ENCODE measurements at regions not wholly inside any gene's neighbourhood (a gene's known extent, or its start where the extent isn't known, plus 50 kb on each side); places are given as distances from the start of the nearest gene placed in this dataset.
"Not testable (repeated sequence)": the region's sequence is repeated elsewhere in the genome, so short reads cannot be mapped to it uniquely, and the experiment has no call there.

DNA sequence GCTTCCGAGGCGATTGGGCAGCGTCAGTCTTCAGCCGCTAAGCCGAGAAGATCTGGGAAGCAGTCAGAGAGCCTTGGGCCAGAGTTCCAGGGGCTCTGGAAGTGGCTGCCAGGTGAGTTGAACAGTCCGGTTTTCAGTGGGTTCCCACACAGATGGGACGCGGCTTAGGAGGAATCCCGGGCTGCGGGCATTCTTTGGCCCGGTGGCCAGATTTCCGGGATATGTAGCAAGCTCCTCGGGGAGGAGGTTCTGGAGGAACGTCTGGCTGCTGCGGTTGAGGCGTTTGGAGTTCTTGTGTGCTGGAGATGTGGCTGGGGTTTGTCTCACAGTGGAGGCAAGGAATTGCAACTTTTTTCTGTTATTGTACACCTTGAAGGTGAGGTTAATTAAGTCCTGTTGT is 182.6 kb downstream of the CD83 start:
- DNase-seq: not testable (repeated sequence)

GRCh38 chr6:14300721-14301120 is 183.1 kb downstream of the CD83 start:
- not testable (repeated sequence) for DNase-seq

- not testable (repeated sequence) for DNase-seq
These were observed 183.9 kb downstream of the CD83 start for GRCh38 chr6:14301477-14301876.

- DNase-seq: no peak
These were observed 187.6 kb downstream of the CD83 start for GRCh38 chr6:14305131-14305530.

GRCh38 chr6:14305624-14306023 is 188.1 kb downstream of the CD83 start:
- no peak for DNase-seq

- no peak for DNase-seq
These were observed 188.8 kb downstream of the CD83 start for GRCh38 chr6:14306151-14306906.

DNA sequence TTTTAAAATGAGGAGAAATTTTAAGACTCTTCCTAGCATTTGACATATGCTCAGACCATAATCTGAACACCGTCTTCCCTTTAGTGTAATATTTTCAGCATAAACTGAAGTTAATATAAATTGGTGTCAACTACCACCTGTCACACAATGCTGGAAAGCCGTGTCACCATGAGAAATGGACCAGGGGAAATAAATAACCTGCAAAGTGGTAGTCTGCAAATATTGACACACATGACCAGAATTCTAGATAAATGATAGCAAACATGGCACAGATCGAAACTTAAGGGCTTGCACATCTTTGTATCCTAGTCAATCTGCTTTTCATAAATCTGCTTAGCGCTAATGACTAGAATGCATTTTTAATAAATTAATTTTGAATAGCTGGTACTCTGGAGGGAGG is 191.9 kb downstream of the CD83 start:
- no peak for DNase-seq

DNA sequence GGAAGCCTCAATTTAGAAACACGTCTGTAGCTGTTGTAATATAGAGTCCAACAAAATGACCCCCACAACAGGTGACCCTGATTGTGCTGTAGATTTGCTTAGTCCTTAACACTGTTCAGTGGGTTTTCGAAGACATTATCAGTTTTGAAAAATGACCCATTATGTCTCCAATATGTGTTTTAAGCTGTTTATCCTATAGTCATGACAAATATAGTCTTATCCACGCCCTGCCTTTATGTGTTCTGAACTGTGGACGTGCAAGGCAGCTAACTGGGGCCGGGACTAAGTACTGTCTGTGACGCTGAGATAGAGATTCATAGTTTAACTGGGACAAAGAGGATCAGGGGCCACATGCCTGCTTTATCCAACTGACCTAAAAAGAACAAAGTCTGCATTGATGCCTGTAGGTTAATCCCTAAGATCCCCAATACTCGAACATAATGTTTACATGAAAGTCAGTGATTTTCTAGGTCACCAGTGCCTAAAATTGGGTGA is 192.4 kb downstream of the CD83 start:
- no peak for DNase-seq

GRCh38 chr6:14310960-14311359 is 193.4 kb downstream of the CD83 start:
- DNase-seq: no peak

DNA sequence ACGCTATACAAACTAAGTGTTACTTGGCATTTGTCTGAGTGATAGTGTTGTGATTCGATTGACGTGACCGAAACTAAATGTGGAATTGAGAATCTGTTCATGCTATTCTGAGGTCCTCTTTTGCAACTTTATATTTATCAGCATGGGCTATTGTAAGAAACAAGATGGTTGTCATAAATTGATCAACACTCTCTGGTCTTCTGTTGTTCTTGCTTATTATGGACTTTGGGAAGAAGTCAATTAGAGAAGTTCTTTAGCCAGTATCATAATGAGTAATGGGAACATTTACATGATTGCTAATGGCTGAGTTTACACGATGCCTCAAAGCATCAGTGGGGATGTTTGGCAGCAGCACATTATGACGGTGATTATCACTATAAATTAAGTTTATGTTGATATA is 195.0 kb downstream of the CD83 start:
- DNase-seq: no peak

DNA sequence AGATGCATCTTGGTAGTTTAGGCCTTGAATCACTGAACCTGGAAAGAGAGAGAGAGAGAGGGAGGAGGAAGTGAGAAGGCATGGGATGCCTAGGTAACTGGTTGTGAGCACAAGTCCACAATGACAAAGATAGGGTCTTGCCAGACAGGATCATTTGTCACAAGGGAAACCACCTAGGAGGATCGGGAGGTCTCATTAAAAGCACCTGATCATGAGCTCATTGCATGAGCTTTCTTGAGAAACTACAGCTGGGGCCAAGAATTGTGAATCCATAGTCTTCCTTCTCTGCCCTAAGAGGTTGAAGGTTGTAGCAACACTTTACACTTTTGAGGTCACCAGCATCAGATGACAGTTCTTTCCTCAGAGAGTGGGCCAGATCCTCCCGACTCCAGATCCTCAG is 195.7 kb downstream of the CD83 start:
- DNase-seq: no peak

- DNase-seq: no peak
These were observed 197.8 kb downstream of the CD83 start for GRCh38 chr6:14315353-14315752.

DNA sequence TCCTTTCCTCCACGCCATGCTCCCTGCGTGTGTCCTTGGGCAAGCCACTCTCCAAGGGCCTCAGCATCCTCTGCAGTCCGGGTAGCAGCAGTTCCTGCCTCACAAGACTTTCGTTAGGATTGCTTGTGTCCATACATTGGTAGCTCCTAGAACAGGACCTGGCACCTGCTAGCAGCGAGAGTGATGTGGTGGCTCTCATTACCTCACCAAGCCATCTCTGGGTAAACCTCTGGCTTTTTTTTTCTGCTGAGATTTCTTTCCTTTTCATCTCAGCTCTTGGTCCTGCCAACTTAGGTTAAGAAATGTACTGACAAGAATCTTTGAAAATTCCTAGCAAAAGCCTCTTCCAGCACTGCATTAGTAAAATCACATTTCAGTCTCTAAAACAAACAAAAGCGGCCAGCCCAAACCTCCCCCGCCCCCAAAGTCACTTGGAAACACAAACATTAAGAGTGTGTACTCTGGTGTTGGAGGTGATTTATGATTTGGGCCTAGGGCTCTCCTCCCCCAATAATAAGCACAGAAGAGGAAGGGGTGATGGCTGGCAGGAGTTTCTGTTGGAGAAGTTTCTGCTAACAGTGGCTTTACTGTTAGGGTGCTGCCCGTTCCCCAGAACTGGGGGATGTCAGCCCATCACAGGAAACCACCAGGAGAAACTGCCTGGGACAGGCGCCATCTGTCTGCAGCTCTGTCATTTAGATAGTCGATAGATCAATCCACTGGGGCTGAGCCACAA is 199.2 kb downstream of the CD83 start:
- no peak for DNase-seq

- DNase-seq: no peak
These were observed 199.9 kb downstream of the CD83 start for GRCh38 chr6:14317387-14317970.

- no peak for DNase-seq
These were observed 202.8 kb downstream of the CD83 start for GRCh38 chr6:14320332-14320731.

- DNase-seq: no peak
These were observed 204.6 kb downstream of the CD83 start for GRCh38 chr6:14321992-14322772.

GRCh38 chr6:14322841-14323240 is 205.3 kb downstream of the CD83 start:
- DNase-seq: no peak

- no peak for DNase-seq
These were observed 209.2 kb downstream of the CD83 start for GRCh38 chr6:14326774-14327173.

- DNase-seq: no peak
These were observed 210.6 kb downstream of the CD83 start for GRCh38 chr6:14328163-14328562.

GRCh38 chr6:14333556-14334305 is 216.2 kb downstream of the CD83 start:
- DNase-seq: no peak

DNA sequence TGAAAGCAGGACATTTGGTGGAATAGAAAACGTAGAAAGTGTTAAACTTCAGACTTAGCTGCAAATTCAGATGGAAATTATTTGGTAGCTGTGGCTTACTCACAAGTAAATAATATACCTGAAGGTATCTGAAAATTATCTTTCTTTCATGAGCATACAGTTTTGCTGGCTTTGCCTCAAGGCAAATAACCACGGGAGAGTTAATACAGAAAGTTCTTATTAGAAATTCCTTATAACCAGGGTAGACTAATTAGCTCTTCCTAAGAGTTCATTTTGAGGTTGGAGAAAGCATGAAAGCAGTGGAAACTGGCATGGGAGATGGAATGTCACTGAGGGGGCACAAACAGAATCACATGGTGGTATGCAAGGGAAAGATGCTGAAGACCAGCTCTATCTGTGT is 217.5 kb downstream of the CD83 start:
- DNase-seq: no peak

DNA sequence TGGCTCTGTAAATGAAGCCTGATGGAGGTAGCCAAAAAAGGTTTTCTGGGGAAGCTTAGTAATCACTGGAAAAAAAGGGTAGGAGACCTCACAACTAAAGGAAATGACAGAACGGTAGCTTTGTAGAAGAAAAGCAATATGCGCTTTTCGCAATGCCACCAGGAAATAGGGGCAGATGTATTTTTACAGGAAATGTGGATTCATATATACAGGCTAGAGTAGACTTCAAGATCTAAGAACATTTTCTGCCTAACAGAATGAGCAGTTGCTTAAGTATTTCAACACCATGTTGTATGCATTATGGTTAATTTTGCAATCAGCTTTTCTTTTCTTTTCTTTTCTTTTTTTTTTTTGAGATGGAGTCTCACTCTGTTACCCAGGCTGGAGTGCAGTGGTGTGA is 219.6 kb downstream of the CD83 start:
- no peak for DNase-seq
